ENCODE measurements at regions not wholly inside any gene's neighbourhood (a gene's known extent, or its start where the extent isn't known, plus 50 kb on each side); places are given as distances from the start of the nearest gene placed in this dataset.

- DNase-seq (ENCODE audit: low read depth), result no peak
Observed at GRCh38 chr16:63385714-63386432, 1349.6 kb upstream of the CDH8 start.

- no peak for DNase-seq (ENCODE audit: low read depth)
Observed at GRCh38 chr16:63373744-63374143, 1337.5 kb upstream of the CDH8 start.

- no peak for DNase-seq (ENCODE audit: low read depth)
Observed at GRCh38 chr16:63372815-63373214, 1336.6 kb upstream of the CDH8 start.

GRCh38 chr16:63372283-63372682, 1336.0 kb upstream of the CDH8 start:
- DNase-seq (ENCODE audit: low read depth), result no peak

GRCh38 chr16:63365649-63366304, 1329.5 kb upstream of the CDH8 start:
- DNase-seq (ENCODE audit: low read depth), result no peak

- no peak for DNase-seq (ENCODE audit: low read depth)
Observed at GRCh38 chr16:63363738-63364137, 1327.5 kb upstream of the CDH8 start.

GRCh38 chr16:63361032-63361624, 1324.9 kb upstream of the CDH8 start:
- peak; percentile 56 for DNase-seq (ENCODE audit: low read depth)

GRCh38 chr16:63349961-63350360, 1313.7 kb upstream of the CDH8 start:
- no peak for DNase-seq (ENCODE audit: low read depth)

GRCh38 chr16:63346000-63346399, 1309.8 kb upstream of the CDH8 start:
- DNase-seq (ENCODE audit: low read depth), result no peak

GRCh38 chr16:63337264-63337663, 1301.0 kb upstream of the CDH8 start:
- DNase-seq (ENCODE audit: low read depth), result no peak

- DNase-seq (ENCODE audit: low read depth), result no peak
Observed at GRCh38 chr16:63331111-63331510, 1294.9 kb upstream of the CDH8 start.

GRCh38 chr16:63326736-63327339, 1290.6 kb upstream of the CDH8 start:
- no peak for DNase-seq (ENCODE audit: low read depth)

- DNase-seq (ENCODE audit: low read depth), result no peak
Observed at GRCh38 chr16:63323722-63324705, 1287.8 kb upstream of the CDH8 start.

- DNase-seq (ENCODE audit: low read depth), result no peak
Observed at GRCh38 chr16:63323055-63323454, 1286.8 kb upstream of the CDH8 start.

GRCh38 chr16:63315229-63315628, 1279.0 kb upstream of the CDH8 start:
- no peak for DNase-seq (ENCODE audit: low read depth)

- DNase-seq (ENCODE audit: low read depth), result no peak
Observed at GRCh38 chr16:63312346-63312745, 1276.1 kb upstream of the CDH8 start.

GRCh38 chr16:63311313-63311712, 1275.1 kb upstream of the CDH8 start:
- DNase-seq (ENCODE audit: low read depth), result no peak

GRCh38 chr16:63302811-63303210, 1266.6 kb upstream of the CDH8 start:
- no peak for DNase-seq (ENCODE audit: low read depth)

- no peak for DNase-seq (ENCODE audit: low read depth)
Observed at GRCh38 chr16:63301349-63301748, 1265.1 kb upstream of the CDH8 start.

GRCh38 chr16:63298993-63299392, 1262.8 kb upstream of the CDH8 start:
- no peak for DNase-seq (ENCODE audit: low read depth)

GRCh38 chr16:63292036-63292435, 1255.8 kb upstream of the CDH8 start:
- no peak for DNase-seq (ENCODE audit: low read depth)

All from RPMI7951 (cell line).